Erythroblast (primary cell): ENCODE measurements at regions not wholly inside any gene's neighbourhood (a gene's known extent, or its start where the extent isn't known, plus 50 kb on each side); places are given as distances from the start of the nearest gene placed in this dataset.

ENCODE experiments used
- DNase-seq, 2 experiments: peaks; one replicate each; lab custom pipeline; 2025; lab: John Stamatoyannopoulos, UW
- GATA1 ChIP-seq: IDR thresholded peaks from 2 replicates; pipeline ENCODE4 v1.6.1; 2011; ENCODE audit warnings: low read depth, mild to moderate bottlenecking, control low read depth, low read length, moderate library complexity
- POLR2A ChIP-seq: IDR thresholded peaks from 2 replicates; pipeline ENCODE4 v1.6.1; 2011; ENCODE audit warnings: mild to moderate bottlenecking, low read length

- DNase-seq = peak; percentile 28 to 57
- TF ChIP-seq POLR2A (no peak), GATA1 (no peak)
These were observed 288.9 kb downstream of the EFHB start for GRCh38 chr3:19645093-19645492.

GRCh38 chr3:19644405-19644804 is 289.6 kb downstream of the EFHB start:
- TF ChIP-seq GATA1 (no peak), POLR2A (no peak)
- no peak for DNase-seq

- no peak for TF ChIP-seq GATA1
- no peak for TF ChIP-seq POLR2A
These were observed 292.6 kb downstream of the EFHB start for GRCh38 chr3:19641408-19641807.

GRCh38 chr3:19632099-19633074 is 301.6 kb downstream of the EFHB start:
- TF ChIP-seq GATA1 (no peak), POLR2A (no peak)

More at GRCh38 chr3:19641408-19641807, 292.6 kb downstream of the EFHB start:
- DNase-seq = no peak

DNA sequence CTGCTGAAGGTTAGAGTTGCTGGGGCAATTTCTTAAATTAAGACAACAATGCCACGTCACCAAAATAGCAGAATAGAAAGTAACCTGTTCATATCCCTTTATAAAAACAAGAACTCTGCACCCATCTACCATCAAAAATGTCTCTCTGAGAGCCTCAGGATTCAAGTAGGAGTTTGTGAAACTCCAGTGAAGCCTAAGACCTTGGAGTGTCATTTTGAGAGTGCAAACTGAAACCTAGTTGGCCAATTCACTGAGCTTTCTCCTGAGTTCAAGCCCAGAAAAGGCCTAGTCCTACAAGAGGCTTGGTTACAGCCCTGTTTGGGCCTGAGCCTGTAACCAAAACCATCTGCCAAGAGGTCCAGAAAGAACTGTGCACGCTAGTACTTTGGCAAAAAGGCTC is 335.1 kb downstream of the EFHB start:
- no peak for TF ChIP-seq GATA1
- TF ChIP-seq POLR2A = no peak
- DNase-seq = no peak

More at GRCh38 chr3:19632099-19633074, 301.6 kb downstream of the EFHB start:
- DNase-seq = no peak

GRCh38 chr3:19596408-19596807 is 337.6 kb downstream of the EFHB start:
- TF ChIP-seq POLR2A = no peak
- no peak for TF ChIP-seq GATA1
- no peak for DNase-seq

DNA sequence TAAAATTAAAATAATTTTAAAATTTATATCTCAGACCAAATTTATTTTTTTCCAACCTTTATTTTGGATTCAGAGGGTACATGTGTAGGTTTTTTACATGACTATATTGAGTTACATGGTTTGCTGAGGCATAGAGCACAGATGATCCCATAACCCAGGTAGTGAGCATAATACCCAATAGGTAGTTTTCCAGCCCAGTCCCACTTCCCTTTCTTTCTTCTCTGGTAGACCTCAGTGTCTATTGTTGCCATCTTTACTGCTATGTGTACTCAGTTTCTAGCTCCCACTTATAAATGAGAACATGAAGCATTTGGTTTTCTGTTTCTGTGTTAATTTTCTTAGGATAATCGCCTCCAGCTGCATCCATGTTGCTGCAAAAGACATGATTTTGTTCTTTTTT is 338.1 kb downstream of the EFHB start:
- DNase-seq = no peak
- TF ChIP-seq GATA1 = no peak
- TF ChIP-seq POLR2A = no peak
